Type B pancreatic cell (in vitro differentiated cells): ENCODE measurements at regions not wholly inside any gene's neighbourhood (a gene's known extent, or its start where the extent isn't known, plus 50 kb on each side); places are given as distances from the start of the nearest gene placed in this dataset.

Source experiments
- DNase-seq: peaks from one replicate; pipeline ENCODE4 v3.0.0; 2021; ENCODE audit warnings: mixed read lengths; ENCODE audit not compliant: unreplicated experiment; ENCODE audit errors: extremely low spot score
- H3K27ac Mint-ChIP-seq: 2 replicates; pipeline ENCODE4 v1.8.0; 2021; ENCODE audit warnings: mild to moderate bottlenecking, mixed read lengths
- H3K27me3 Mint-ChIP-seq: 2 replicates; pipeline ENCODE4 v1.8.0; 2021; ENCODE audit warnings: mixed read lengths
- H3K36me3 Mint-ChIP-seq: 2 replicates; pipeline ENCODE4 v1.8.0; 2021; ENCODE audit warnings: mixed read lengths
- H3K4me1 Mint-ChIP-seq: one replicate; pipeline ENCODE4 v1.8.0; 2021; ENCODE audit warnings: mixed read lengths; ENCODE audit not compliant: unreplicated experiment
- H3K4me3 Mint-ChIP-seq: 2 replicates; pipeline ENCODE4 v1.8.0; 2021; ENCODE audit warnings: mild to moderate bottlenecking, mixed read lengths
- H3K9me3 Mint-ChIP-seq: 2 replicates; pipeline ENCODE4 v1.8.0; 2021; ENCODE audit warnings: mixed read lengths
- TF ChIP-seq, protein P1 (sequence below): fragments of 200-600 bp; sonication (generic); conservative IDR thresholded peaks from 2 replicates; pipeline ENCODE4 v1.5.0; 2021; ENCODE audit warnings: antibody characterized with exemption, mild to moderate bottlenecking

GRCh38 chr1:204803607-204804006 is 67.1 kb upstream of the NFASC start:
- Mint-ChIP-seq H3K4me1 (peaks cover 6% of the 10 kb centered on the region), H3K27me3 (peaks cover 30% of the 10 kb centered on the region), H3K27ac (no peak overlapping the region), H3K9me3 (no peaks in the 10 kb centered on the region), H3K4me3 (no peak overlapping the region), H3K36me3 (no peaks in the 10 kb centered on the region)
- DNase-seq = no peak
- TF ChIP-seq, protein P1, sequence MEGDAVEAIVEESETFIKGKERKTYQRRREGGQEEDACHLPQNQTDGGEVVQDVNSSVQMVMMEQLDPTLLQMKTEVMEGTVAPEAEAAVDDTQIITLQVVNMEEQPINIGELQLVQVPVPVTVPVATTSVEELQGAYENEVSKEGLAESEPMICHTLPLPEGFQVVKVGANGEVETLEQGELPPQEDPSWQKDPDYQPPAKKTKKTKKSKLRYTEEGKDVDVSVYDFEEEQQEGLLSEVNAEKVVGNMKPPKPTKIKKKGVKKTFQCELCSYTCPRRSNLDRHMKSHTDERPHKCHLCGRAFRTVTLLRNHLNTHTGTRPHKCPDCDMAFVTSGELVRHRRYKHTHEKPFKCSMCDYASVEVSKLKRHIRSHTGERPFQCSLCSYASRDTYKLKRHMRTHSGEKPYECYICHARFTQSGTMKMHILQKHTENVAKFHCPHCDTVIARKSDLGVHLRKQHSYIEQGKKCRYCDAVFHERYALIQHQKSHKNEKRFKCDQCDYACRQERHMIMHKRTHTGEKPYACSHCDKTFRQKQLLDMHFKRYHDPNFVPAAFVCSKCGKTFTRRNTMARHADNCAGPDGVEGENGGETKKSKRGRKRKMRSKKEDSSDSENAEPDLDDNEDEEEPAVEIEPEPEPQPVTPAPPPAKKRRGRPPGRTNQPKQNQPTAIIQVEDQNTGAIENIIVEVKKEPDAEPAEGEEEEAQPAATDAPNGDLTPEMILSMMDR = no peak

- Mint-ChIP-seq H3K9me3 (no peaks in the 10 kb centered on the region), H3K27ac (peak overlapping the region; percentile 26), H3K4me1 (peaks cover 6% of the 10 kb centered on the region), H3K36me3 (no peaks in the 10 kb centered on the region), H3K27me3 (peaks cover 22% of the 10 kb centered on the region), H3K4me3 (peak overlapping the region; percentile 90)
- TF ChIP-seq, protein P1 = peak; percentile 100
- peak; percentile 88 for DNase-seq
Observed at GRCh38 chr1:204806943-204807687, 63.5 kb upstream of the NFASC start.

GRCh38 chr1:204809488-204809887 is 61.2 kb upstream of the NFASC start:
- H3K36me3 Mint-ChIP-seq = no peaks in the 10 kb centered on the region
- no peak for DNase-seq
- peaks cover 16% of the 10 kb centered on the region for H3K27me3 Mint-ChIP-seq
- H3K4me3 Mint-ChIP-seq = no peak overlapping the region
- peaks cover 6% of the 10 kb centered on the region for H3K4me1 Mint-ChIP-seq
- TF ChIP-seq, protein P1 = no peak
- H3K9me3 Mint-ChIP-seq = no peaks in the 10 kb centered on the region
- no peak overlapping the region for H3K27ac Mint-ChIP-seq

DNA sequence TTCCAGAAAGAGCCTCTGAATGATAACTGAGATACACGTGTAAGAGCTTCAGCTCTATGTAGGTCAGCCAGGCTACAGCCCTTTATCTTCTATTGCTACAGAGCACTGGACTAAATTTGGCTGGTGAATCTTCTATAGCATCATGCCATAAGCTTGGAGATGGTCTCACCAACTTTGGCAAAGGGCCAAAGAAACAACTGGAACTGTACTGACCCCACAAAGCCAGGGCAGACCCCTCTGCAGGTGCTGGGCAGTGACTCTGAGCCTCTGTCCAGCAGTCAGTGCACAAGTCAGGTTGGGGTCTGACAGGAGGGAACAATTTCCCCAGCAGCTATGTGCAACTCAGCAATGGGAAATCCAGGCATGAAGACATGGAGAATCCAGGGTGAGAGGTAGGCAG is 57.8 kb upstream of the NFASC start:
- DNase-seq = no peak
- no peak overlapping the region for H3K27ac Mint-ChIP-seq
- no peaks in the 10 kb centered on the region for H3K9me3 Mint-ChIP-seq
- H3K27me3 Mint-ChIP-seq = peaks cover 20% of the 10 kb centered on the region
- no peaks in the 10 kb centered on the region for H3K36me3 Mint-ChIP-seq
- TF ChIP-seq, protein P1 = no peak
- no peak overlapping the region for H3K4me3 Mint-ChIP-seq
- H3K4me1 Mint-ChIP-seq = peaks cover 5% of the 10 kb centered on the region

DNA sequence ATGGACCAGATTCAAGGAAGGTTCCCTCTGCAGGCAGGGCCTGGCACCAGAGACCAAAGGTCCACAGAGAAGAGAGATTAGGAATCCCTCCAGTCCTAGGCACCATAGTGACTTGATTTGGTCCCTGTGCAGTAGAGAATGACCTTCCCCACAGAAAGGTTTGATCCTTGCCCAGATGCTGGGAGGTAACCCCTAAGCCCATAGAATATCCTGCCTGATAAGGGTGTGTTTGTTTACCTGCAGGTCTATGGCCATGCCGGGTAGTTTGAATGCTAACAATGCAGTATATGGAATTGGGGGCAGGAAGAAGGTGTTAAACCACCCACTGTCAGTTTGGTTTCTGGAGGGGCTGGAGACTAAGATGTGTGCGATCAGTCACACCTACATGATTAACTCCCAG is 57.1 kb upstream of the NFASC start:
- Mint-ChIP-seq H3K27ac (no peak overlapping the region), H3K4me3 (no peak overlapping the region), H3K36me3 (no peaks in the 10 kb centered on the region), H3K4me1 (no peaks in the 10 kb centered on the region), H3K9me3 (no peaks in the 10 kb centered on the region), H3K27me3 (peaks cover 23% of the 10 kb centered on the region)
- TF ChIP-seq, protein P1 = no peak
- no peak for DNase-seq
